ENCODE measurements at regions not wholly inside any gene's neighbourhood (a gene's known extent, or its start where the extent isn't known, plus 50 kb on each side); places are given as distances from the start of the nearest gene placed in this dataset.

- TF ChIP-seq, protein P1, sequence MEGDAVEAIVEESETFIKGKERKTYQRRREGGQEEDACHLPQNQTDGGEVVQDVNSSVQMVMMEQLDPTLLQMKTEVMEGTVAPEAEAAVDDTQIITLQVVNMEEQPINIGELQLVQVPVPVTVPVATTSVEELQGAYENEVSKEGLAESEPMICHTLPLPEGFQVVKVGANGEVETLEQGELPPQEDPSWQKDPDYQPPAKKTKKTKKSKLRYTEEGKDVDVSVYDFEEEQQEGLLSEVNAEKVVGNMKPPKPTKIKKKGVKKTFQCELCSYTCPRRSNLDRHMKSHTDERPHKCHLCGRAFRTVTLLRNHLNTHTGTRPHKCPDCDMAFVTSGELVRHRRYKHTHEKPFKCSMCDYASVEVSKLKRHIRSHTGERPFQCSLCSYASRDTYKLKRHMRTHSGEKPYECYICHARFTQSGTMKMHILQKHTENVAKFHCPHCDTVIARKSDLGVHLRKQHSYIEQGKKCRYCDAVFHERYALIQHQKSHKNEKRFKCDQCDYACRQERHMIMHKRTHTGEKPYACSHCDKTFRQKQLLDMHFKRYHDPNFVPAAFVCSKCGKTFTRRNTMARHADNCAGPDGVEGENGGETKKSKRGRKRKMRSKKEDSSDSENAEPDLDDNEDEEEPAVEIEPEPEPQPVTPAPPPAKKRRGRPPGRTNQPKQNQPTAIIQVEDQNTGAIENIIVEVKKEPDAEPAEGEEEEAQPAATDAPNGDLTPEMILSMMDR (IDR thresholded peaks at IDR 0.05; ENCODE audit: low read length) = no peak
- TF ChIP-seq EZH2phosphoT487 (IDR thresholded peaks at IDR 0.05; ENCODE audit: low read length) (no peak), EZH2 (optimal IDR thresholded peaks at IDR 0.05; ENCODE audit: low read depth, low read length) (no peak)
These were observed 118.4 kb upstream of the FHIT start for GRCh38 chr3:61369678-61370077.

All from MM.1S (cell line).